HFF-Myc (cell line): ENCODE measurements at regions not wholly inside any gene's neighbourhood (a gene's known extent, or its start where the extent isn't known, plus 50 kb on each side); places are given as distances from the start of the nearest gene placed in this dataset.
"Not testable (repeated sequence)": the region's sequence is repeated elsewhere in the genome, so short reads cannot be mapped to it uniquely, and the experiment has no call there.

Experiments used
- DNase-seq: peaks from one replicate; pipeline ENCODE4 v3.0.0-alpha.2; 2011; ENCODE audit warnings: low read depth; ENCODE audit errors: extremely low read depth
- H3K4me3 ChIP-seq: replicated peaks from 2 replicates; pipeline ENCODE4 v1.5.1; 2011; ENCODE audit warnings: low read depth, mild to moderate bottlenecking, control low read depth, low read length
- TF ChIP-seq, protein P1 (sequence below): IDR thresholded peaks from 2 replicates; pipeline ENCODE4 v1.5.1; 2012; ENCODE audit warnings: mild to moderate bottlenecking, low read depth, low read length, control low read depth; ENCODE audit errors: missing control alignments

DNA sequence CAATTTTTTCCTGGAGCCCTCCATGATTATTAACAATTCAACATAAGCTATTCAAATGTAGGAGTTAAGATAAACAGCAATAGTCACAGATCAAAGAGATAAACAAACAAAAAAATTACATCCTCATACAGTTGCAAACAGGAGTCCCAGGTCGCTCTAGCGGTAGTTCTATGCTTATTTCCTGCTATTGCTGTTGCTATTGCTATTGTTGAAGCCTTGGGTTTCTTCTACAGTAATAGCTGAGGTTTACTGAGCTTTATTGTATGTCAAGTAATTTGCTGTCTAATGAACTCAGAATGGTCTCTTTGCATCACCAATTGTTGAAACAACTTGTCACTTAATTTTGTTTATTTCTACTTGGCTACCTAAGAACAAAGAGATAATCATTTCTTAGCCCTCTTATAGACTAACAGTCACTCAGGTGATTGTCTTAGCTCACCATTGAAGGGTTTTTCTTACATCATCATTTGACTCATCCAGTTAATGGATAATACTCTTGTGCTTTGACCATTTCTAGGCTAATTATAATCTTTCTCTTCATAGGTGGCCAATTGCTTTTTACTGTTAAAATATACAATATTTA lies 654.6 kb downstream of the MECOM start:
- H3K4me3 ChIP-seq: no peak overlapping the region
- no peak for DNase-seq
- TF ChIP-seq, protein P1, sequence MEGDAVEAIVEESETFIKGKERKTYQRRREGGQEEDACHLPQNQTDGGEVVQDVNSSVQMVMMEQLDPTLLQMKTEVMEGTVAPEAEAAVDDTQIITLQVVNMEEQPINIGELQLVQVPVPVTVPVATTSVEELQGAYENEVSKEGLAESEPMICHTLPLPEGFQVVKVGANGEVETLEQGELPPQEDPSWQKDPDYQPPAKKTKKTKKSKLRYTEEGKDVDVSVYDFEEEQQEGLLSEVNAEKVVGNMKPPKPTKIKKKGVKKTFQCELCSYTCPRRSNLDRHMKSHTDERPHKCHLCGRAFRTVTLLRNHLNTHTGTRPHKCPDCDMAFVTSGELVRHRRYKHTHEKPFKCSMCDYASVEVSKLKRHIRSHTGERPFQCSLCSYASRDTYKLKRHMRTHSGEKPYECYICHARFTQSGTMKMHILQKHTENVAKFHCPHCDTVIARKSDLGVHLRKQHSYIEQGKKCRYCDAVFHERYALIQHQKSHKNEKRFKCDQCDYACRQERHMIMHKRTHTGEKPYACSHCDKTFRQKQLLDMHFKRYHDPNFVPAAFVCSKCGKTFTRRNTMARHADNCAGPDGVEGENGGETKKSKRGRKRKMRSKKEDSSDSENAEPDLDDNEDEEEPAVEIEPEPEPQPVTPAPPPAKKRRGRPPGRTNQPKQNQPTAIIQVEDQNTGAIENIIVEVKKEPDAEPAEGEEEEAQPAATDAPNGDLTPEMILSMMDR: no peak

DNA sequence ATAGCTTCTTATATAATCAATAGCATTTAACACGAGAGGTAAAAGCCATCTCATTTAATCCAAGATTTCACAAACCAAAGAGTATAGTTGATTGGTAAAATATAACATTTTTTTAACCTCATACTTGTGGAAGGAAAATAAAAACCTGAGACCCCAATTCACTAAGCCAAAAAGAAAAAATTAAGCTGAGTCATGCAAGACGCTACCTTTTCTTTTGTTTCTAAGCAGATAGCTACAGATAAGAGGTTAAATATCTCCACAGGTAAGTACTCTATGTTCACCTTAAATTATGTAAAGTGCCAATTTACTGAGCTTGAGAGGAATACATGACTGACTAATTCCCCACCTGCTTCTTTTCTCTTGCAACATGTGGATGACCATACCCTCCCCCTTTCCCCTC lies 656.4 kb downstream of the MECOM start:
- no peak for DNase-seq
- no peak overlapping the region for H3K4me3 ChIP-seq
- TF ChIP-seq, protein P1: no peak

DNA sequence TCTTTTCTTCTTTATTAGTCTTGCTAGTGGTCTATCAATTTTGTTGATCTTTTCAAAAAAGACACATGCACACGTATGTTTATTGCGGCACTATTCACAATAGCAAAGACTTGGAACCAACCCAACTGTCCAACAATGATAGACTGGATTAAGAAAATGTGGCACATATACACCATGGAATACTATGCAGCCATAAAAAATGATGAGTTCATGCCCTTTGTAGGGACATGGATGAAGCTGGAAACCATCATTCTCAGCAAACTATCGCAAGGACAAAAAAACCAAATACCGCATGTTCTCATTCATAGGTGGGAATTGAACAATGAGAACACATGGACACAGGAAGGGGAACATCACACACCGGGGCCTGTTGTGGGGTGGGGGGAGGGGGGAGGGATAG lies 657.1 kb downstream of the MECOM start:
- not testable (repeated sequence) for DNase-seq, H3K4me3 ChIP-seq

DNA sequence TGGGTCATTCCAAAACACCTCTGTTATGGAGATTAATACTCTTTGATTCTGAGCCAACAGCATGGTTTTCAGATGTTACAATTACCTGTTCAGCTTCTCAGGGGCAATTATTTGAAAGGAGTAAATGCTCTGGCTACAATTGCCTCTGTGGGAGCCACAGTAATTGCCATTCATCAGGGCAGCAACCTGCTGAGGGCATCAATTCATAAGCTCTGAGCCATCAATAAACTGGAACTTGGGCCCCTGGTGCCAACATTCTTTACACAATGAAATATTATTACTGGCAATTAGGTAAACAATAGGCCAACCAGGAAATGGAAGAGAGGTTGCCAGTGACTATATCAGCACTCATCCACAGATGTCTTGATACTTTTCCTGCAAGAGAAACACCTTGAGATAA lies 660.8 kb downstream of the MECOM start:
- DNase-seq: no peak
- TF ChIP-seq, protein P1: no peak
- H3K4me3 ChIP-seq: no peak overlapping the region

DNA sequence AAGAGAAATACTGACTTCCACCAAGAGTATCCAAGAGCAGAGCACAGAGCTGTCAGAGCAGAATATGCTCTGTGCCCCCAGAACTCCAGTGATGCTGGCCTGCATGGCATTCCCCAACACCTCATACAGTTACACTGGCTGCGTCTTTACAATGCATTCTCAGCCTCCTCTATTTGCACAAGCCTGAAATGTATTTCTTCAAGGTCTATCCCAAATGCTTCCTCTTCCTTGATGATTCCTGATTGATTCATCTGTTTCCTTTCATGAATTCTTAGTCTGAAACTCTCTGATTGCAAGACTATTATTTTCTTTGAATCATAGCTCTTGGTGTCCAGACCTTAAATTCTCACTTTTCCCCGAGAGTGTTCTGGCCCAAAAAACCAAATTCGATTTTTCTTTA lies 664.7 kb downstream of the MECOM start:
- DNase-seq: no peak
- no peak overlapping the region for H3K4me3 ChIP-seq
- TF ChIP-seq, protein P1: no peak

DNA sequence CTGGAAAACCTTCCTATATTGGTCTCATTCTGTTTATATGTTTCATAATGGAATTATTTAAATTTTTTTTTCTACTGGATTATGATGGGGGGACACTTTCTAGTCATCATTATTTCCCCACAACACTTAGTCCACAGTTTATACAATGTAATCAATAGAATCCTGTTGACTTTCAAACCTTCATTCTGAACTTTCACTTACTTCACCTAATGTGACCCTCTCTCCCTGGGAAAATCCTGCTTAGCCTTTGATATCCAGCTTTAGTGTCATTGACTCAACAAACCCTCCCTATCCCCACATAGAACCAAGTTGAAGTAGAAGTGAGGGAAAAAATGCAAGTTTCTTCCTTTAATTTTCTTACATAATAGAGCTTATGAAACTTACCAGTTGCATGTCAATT lies 666.0 kb downstream of the MECOM start:
- TF ChIP-seq, protein P1: no peak
- no peak overlapping the region for H3K4me3 ChIP-seq
- no peak for DNase-seq

DNA sequence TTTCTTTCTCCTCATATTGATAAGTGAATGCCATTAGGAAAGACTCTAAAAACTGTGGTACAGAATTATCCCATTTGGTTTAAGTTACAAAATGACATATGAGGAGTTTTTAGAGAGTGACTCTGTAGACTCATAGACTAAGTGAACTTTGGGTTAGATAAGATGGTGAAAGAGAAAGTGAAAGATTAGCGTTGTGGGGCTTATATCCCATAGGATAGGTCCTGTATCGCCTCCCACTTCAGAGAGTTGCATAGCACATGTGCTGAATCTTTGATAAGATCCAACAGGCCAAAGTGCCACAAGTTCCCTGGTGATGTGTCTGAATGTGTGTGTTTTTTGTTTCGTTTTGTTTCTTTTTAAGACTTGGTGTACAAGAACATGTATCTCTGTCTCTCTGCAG lies 666.9 kb downstream of the MECOM start:
- TF ChIP-seq, protein P1: no peak
- DNase-seq: no peak
- no peak overlapping the region for H3K4me3 ChIP-seq
